Suprapubic skin (tissue), 4 donors: ENCODE measurements at regions not wholly inside any gene's neighbourhood (a gene's known extent, or its start where the extent isn't known, plus 50 kb on each side); places are given as distances from the start of the nearest gene placed in this dataset.
A peak's percentile ranks its signal among the peaks of the same experiment; 100 is the strongest.

ENCODE experiments used
- DNase-seq, 2 donors: peaks; one replicate each; pipeline ENCODE4 v3.0.0-alpha.2; 2019; ENCODE audit warnings: low spot score in 2 of 2
- H3K27ac ChIP-seq: fragments of 200-600 bp; sonication (generic); one replicate; pipeline ENCODE4 v1.5.1; 2019
- H3K27me3 ChIP-seq: fragments of 200-600 bp; sonication (generic); one replicate; pipeline ENCODE4 v1.5.1; 2019
- H3K36me3 ChIP-seq: fragments of 200-600 bp; sonication (generic); one replicate; pipeline ENCODE4 v1.5.1; 2019
- H3K4me1 ChIP-seq: fragments of 200-600 bp; sonication (generic); one replicate; pipeline ENCODE4 v1.5.1; 2019
- H3K4me3 ChIP-seq: fragments of 200-600 bp; sonication (generic); one replicate; pipeline ENCODE4 v1.5.1; 2019; ENCODE audit warnings: mild to moderate bottlenecking
- H3K9me3 ChIP-seq: fragments of 200-600 bp; sonication (generic); one replicate; pipeline ENCODE4 v1.5.1; 2019
- EP300 ChIP-seq: sonication (generic); formaldehyde crosslinking; IDR thresholded peaks from one replicate; pipeline ENCODE4 v1.6.1; 2017; ENCODE audit warnings: antibody characterized with exemption
- POLR2A ChIP-seq, 2 donors: fragments of 450-650 bp; IDR thresholded peaks; one replicate each; pipeline ENCODE4 v1.6.1; 2017; ENCODE audit warnings: antibody characterized with exemption in 2 of 2, mild to moderate bottlenecking in 2 of 2, moderate library complexity in 2 of 2
- POLR2AphosphoS5 ChIP-seq, 3 donors: sonication (generic); formaldehyde crosslinking; IDR thresholded peaks; one replicate each; pipeline ENCODE4 v1.6.1; 2017; ENCODE audit warnings: antibody characterized with exemption in 3 of 3
- WGBS: methylation state at CpG from one replicate; pipeline ENCODE4 v1.1.5; 2018; 5-methylcytosine and 5-hydroxymethylcytosine counted together
- TF ChIP-seq, protein P1 (sequence below), 2 donors: fragments of 200-600 bp in 1 of 2; fragments of 450-650 bp in 1 of 2; sonication (generic) in 1 of 2; IDR thresholded peaks; one replicate each; pipeline ENCODE4 v1.5.1; 2016 to 2019; ENCODE audit warnings: antibody characterized with exemption in 2 of 2, mild to moderate bottlenecking in 1 of 2, moderate library complexity in 1 of 2

DNA sequence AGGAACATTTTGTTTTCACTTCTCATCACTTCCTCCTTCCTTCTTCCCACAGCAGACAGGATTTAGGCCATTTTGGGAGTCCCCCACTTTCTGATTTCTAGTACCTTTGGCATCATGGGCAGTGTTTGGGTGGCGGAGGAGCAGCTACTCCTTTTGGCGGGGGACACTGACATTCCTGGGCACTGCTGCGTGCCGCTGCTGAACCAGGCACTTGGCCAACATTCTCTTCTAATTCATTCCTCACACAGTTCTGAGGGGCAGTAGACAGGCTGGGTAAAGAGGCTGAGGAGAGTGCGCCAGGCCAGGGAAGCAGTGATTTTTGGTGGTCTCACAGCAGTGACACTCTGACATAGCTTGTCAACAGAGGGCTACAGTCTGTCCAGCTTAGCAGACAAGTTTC is 270.2 kb downstream of the LOXHD1 start:
- Histone ChIP-seq H3K9me3 (no peaks in the 10 kb centered on the region), H3K27me3 (no peaks in the 10 kb centered on the region), H3K4me3 (no peak overlapping the region), H3K36me3 (no peaks in the 10 kb centered on the region), H3K27ac (peak overlapping the region; percentile 71), H3K4me1 (peaks cover 26% of the 10 kb centered on the region)
- TF ChIP-seq, protein P1, sequence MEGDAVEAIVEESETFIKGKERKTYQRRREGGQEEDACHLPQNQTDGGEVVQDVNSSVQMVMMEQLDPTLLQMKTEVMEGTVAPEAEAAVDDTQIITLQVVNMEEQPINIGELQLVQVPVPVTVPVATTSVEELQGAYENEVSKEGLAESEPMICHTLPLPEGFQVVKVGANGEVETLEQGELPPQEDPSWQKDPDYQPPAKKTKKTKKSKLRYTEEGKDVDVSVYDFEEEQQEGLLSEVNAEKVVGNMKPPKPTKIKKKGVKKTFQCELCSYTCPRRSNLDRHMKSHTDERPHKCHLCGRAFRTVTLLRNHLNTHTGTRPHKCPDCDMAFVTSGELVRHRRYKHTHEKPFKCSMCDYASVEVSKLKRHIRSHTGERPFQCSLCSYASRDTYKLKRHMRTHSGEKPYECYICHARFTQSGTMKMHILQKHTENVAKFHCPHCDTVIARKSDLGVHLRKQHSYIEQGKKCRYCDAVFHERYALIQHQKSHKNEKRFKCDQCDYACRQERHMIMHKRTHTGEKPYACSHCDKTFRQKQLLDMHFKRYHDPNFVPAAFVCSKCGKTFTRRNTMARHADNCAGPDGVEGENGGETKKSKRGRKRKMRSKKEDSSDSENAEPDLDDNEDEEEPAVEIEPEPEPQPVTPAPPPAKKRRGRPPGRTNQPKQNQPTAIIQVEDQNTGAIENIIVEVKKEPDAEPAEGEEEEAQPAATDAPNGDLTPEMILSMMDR (IDR thresholded peaks at IDR 0.05): no peak
- TF ChIP-seq POLR2AphosphoS5 (IDR thresholded peaks at IDR 0.05) (no peak), EP300 (no peak), POLR2A (IDR thresholded peaks at IDR 0.05) (no peak)
- no peak for DNase-seq
- WGBS: 19% methylated on average over 5 of the region's 5 CpGs

DNA sequence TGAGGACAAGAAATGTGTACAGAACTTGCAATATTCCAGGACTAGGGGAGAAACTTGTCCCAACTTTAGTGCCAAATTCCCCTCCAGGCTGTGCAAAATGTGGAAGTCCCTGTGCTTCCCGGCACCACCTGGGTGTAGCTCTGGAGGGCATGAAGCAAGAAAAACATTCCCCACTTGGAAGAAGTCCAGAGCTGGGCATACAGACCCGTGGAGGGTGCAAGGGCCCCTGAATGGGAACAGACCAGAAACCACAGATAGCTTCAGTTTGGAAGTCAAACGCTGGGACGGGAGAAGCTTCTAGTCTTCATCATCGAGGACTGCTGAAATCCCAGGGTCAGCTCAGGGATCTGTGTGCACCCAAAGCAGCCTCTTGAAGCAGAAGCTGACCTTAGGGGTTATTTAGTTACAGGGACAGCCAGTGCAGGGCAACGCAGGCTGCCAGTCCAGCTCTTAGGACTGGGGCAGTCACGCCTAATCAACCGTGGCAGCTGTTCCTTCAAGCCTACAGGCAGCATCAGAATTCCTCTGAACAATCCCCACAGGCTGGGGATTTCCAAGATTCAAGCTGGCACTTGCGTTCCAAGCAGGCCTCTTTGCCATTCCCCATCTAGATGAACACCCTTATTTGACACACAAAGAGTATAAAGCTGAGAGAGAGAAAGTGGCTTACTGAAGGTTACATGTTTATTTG is 269.4 kb downstream of the LOXHD1 start:
- H3K27me3 ChIP-seq: no peaks in the 10 kb centered on the region
- H3K36me3 ChIP-seq: no peaks in the 10 kb centered on the region
- TF ChIP-seq, protein P1 (IDR thresholded peaks at IDR 0.05): no peak
- no peak for TF ChIP-seq POLR2A (IDR thresholded peaks at IDR 0.05)
- no peak for TF ChIP-seq POLR2AphosphoS5 (IDR thresholded peaks at IDR 0.05)
- no peak for TF ChIP-seq EP300
- H3K4me3 ChIP-seq: no peak overlapping the region
- no peaks in the 10 kb centered on the region for H3K9me3 ChIP-seq
- no peak for DNase-seq
- peak overlapping the region; percentile 71 for H3K27ac ChIP-seq
- 24% methylated on average over 3 of the region's 9 CpGs for WGBS
- peaks cover 26% of the 10 kb centered on the region for H3K4me1 ChIP-seq

DNA sequence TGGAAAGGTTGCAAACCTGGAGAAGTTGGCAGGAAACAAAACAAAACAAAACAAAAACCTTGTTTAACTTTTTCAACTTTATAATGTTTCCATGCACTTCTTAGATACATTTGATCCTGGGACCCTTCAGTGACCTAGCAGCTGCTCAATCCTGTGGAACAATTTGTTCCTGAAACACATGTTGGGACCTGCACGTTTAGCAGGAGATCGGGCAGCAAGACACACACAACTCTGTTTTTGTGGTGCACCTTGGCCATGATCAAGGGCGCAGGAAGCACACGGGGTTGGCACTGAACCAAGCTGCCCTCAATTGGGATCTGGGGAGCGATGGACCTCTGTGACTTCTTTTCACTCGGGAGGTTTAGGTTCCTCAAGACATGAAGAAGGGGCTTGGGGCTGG is 268.7 kb downstream of the LOXHD1 start:
- H3K27ac ChIP-seq: peak overlapping the region; percentile 71
- H3K27me3 ChIP-seq: no peaks in the 10 kb centered on the region
- peaks cover 26% of the 10 kb centered on the region for H3K4me1 ChIP-seq
- DNase-seq: no peak
- 57% methylated on average over 6 of the region's 6 CpGs for WGBS
- H3K9me3 ChIP-seq: no peaks in the 10 kb centered on the region
- no peak for TF ChIP-seq EP300
- TF ChIP-seq POLR2AphosphoS5 (IDR thresholded peaks at IDR 0.05): no peak
- TF ChIP-seq, protein P1 (IDR thresholded peaks at IDR 0.05): no peak
- TF ChIP-seq POLR2A (IDR thresholded peaks at IDR 0.05): no peak
- no peak overlapping the region for H3K4me3 ChIP-seq
- no peaks in the 10 kb centered on the region for H3K36me3 ChIP-seq

GRCh38 chr18:46392576-46392975 is 264.4 kb downstream of the LOXHD1 start:
- WGBS: 100% methylated on average over 2 of the region's 9 CpGs
- DNase-seq: no peak
- Histone ChIP-seq H3K27me3 (no peaks in the 10 kb centered on the region), H3K36me3 (no peaks in the 10 kb centered on the region), H3K27ac (no peak overlapping the region), H3K9me3 (no peaks in the 10 kb centered on the region), H3K4me3 (no peak overlapping the region), H3K4me1 (peaks cover 15% of the 10 kb centered on the region)
- TF ChIP-seq EP300 (no peak), POLR2AphosphoS5 (IDR thresholded peaks at IDR 0.05) (no peak), POLR2A (IDR thresholded peaks at IDR 0.05) (no peak)
- TF ChIP-seq, protein P1 (IDR thresholded peaks at IDR 0.05): no peak

- Histone ChIP-seq H3K27me3 (no peaks in the 10 kb centered on the region), H3K27ac (no peak overlapping the region), H3K4me3 (no peak overlapping the region), H3K36me3 (no peaks in the 10 kb centered on the region), H3K9me3 (no peaks in the 10 kb centered on the region), H3K4me1 (peaks cover 9% of the 10 kb centered on the region)
- DNase-seq: no peak
- WGBS: 84% methylated on average over 8 of the region's 8 CpGs
- TF ChIP-seq POLR2AphosphoS5 (IDR thresholded peaks at IDR 0.05) (no peak), POLR2A (IDR thresholded peaks at IDR 0.05) (no peak), EP300 (no peak)
- TF ChIP-seq, protein P1 (IDR thresholded peaks at IDR 0.05): no peak
Measured at GRCh38 chr18:46393230-46393629, 263.8 kb downstream of the LOXHD1 start.
